ENCODE measurements at regions not wholly inside any gene's neighbourhood (a gene's known extent, or its start where the extent isn't known, plus 50 kb on each side); places are given as distances from the start of the nearest gene placed in this dataset.
"Not testable (repeated sequence)": the region's sequence is repeated elsewhere in the genome, so short reads cannot be mapped to it uniquely, and the experiment has no call there.

- Histone ChIP-seq H3K36me3 (replicated peaks in 1 of 2; ENCODE audit: control insufficient read depth in 2 of 2, insufficient read depth in 2 of 2, low read length in 2 of 2) (no peaks in the 10 kb centered on the region), H2BK12ac (ENCODE audit: low read length) (no peak overlapping the region), H3K9me3 (replicated peaks in 1 of 2; ENCODE audit: control insufficient read depth in 2 of 2, insufficient read depth in 1 of 2, low read depth in 1 of 2, low read length in 2 of 2) (no peaks in the 10 kb centered on the region), H3K18ac (ENCODE audit: low read length) (no peak overlapping the region), H3K79me1 (ENCODE audit: low read depth, low read length) (no peaks in the 10 kb centered on the region), H2AK5ac (ENCODE audit: low read depth, low read length) (no peak overlapping the region), H3K4me1 (ENCODE audit: control insufficient read depth in 2 of 2, insufficient read depth in 1 of 2, low read depth in 1 of 2, low read length in 2 of 2) (no peaks in the 10 kb centered on the region), H3K23ac (ENCODE audit: low read depth, low read length, poor library complexity) (no peak overlapping the region), H4K8ac (ENCODE audit: low read depth, low read length) (no peak overlapping the region), H2BK15ac (ENCODE audit: low read length) (no peak overlapping the region), H4K91ac (ENCODE audit: low read depth, low read length, poor library complexity) (no peak overlapping the region), H3K14ac (ENCODE audit: low read length) (no peak overlapping the region), H3K4me3 (ENCODE audit: low read length in 2 of 2) (no peak overlapping the region), H3K9ac (ENCODE audit: low read depth, low read length, poor library complexity) (no peak overlapping the region), H3K27me3 (ENCODE audit: control insufficient read depth in 3 of 3, insufficient read depth in 3 of 3, low read depth in 1 of 3, low read length in 3 of 3) (no peaks in the 10 kb centered on the region), H2BK5ac (ENCODE audit: low read length) (no peak overlapping the region), H3K27ac (replicated peaks; ENCODE audit: low read length) (no peak overlapping the region), H3K4me2 (ENCODE audit: insufficient read depth, low read length, poor library complexity, severe bottlenecking) (no peak overlapping the region), H2BK120ac (ENCODE audit: low read depth, low read length) (no peak overlapping the region), H3K4ac (ENCODE audit: low read length) (no peak overlapping the region), H2AFZ (ENCODE audit: low read length) (no peak overlapping the region)
- DNase-seq (ENCODE audit: low spot score): no peak
Measured at GRCh38 chr5:118069452-118069851, 918.9 kb downstream of the DTWD2 start.

DNA sequence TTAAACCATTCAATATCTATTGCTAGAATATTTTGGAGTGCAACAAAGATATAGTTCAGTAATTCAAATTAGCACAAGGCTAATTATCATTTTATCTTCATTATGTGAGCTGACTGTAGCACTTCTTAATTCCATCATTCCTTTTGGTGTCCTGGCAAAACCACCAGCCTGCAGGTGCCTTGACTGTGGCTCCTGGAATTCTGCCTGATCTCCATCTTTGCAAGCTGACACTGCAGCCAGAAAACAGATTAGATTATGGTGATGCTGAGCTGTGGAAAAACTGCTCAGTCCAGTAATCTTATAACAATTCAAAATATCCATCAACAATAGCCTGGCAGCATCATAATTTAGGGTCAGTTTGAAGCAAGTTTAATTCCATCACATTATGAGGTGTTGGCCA is 919.5 kb downstream of the DTWD2 start:
- Histone ChIP-seq H3K27me3 (ENCODE audit: control insufficient read depth in 3 of 3, insufficient read depth in 3 of 3, low read depth in 1 of 3, low read length in 3 of 3) (no peaks in the 10 kb centered on the region), H3K23ac (ENCODE audit: low read depth, low read length, poor library complexity) (no peak overlapping the region), H2AK5ac (ENCODE audit: low read depth, low read length) (no peak overlapping the region), H4K8ac (ENCODE audit: low read depth, low read length) (no peak overlapping the region), H2BK15ac (ENCODE audit: low read length) (no peak overlapping the region), H2BK5ac (ENCODE audit: low read length) (no peak overlapping the region), H3K14ac (ENCODE audit: low read length) (no peak overlapping the region), H3K4me2 (ENCODE audit: insufficient read depth, low read length, poor library complexity, severe bottlenecking) (no peak overlapping the region), H3K4me3 (ENCODE audit: low read length in 2 of 2) (no peak overlapping the region), H3K36me3 (replicated peaks in 1 of 2; ENCODE audit: control insufficient read depth in 2 of 2, insufficient read depth in 2 of 2, low read length in 2 of 2) (no peaks in the 10 kb centered on the region), H3K9ac (ENCODE audit: low read depth, low read length, poor library complexity) (no peak overlapping the region), H3K4ac (ENCODE audit: low read length) (no peak overlapping the region), H2BK120ac (ENCODE audit: low read depth, low read length) (no peak overlapping the region), H3K79me1 (ENCODE audit: low read depth, low read length) (no peaks in the 10 kb centered on the region), H3K9me3 (replicated peaks in 1 of 2; ENCODE audit: control insufficient read depth in 2 of 2, insufficient read depth in 1 of 2, low read depth in 1 of 2, low read length in 2 of 2) (no peaks in the 10 kb centered on the region), H2BK12ac (ENCODE audit: low read length) (no peak overlapping the region), H3K27ac (replicated peaks; ENCODE audit: low read length) (no peak overlapping the region), H3K4me1 (ENCODE audit: control insufficient read depth in 2 of 2, insufficient read depth in 1 of 2, low read depth in 1 of 2, low read length in 2 of 2) (no peaks in the 10 kb centered on the region), H4K91ac (ENCODE audit: low read depth, low read length, poor library complexity) (no peak overlapping the region), H3K18ac (ENCODE audit: low read length) (no peak overlapping the region), H2AFZ (ENCODE audit: low read length) (no peak overlapping the region)
- no peak for DNase-seq (ENCODE audit: low spot score)

GRCh38 chr5:118063836-118064235 is 924.5 kb downstream of the DTWD2 start:
- H3K27ac ChIP-seq (replicated peaks; ENCODE audit: low read length); H3K9ac ChIP-seq (ENCODE audit: low read depth, low read length, poor library complexity); H3K27me3 ChIP-seq (ENCODE audit: control insufficient read depth in 3 of 3, insufficient read depth in 3 of 3, low read depth in 1 of 3, low read length in 3 of 3); H3K4me2 ChIP-seq (ENCODE audit: insufficient read depth, low read length, poor library complexity, severe bottlenecking); DNase-seq (ENCODE audit: low spot score); H3K4ac ChIP-seq (ENCODE audit: low read length); H2BK12ac ChIP-seq (ENCODE audit: low read length); H3K36me3 ChIP-seq (replicated peaks in 1 of 2; ENCODE audit: control insufficient read depth in 2 of 2, insufficient read depth in 2 of 2, low read length in 2 of 2); H3K14ac ChIP-seq (ENCODE audit: low read length); H4K91ac ChIP-seq (ENCODE audit: low read depth, low read length, poor library complexity); H2BK15ac ChIP-seq (ENCODE audit: low read length); H3K18ac ChIP-seq (ENCODE audit: low read length); H2AFZ ChIP-seq (ENCODE audit: low read length); H3K79me1 ChIP-seq (ENCODE audit: low read depth, low read length); H3K4me3 ChIP-seq (ENCODE audit: low read length in 2 of 2); H2AK5ac ChIP-seq (ENCODE audit: low read depth, low read length); H3K9me3 ChIP-seq (replicated peaks in 1 of 2; ENCODE audit: control insufficient read depth in 2 of 2, insufficient read depth in 1 of 2, low read depth in 1 of 2, low read length in 2 of 2); H2BK120ac ChIP-seq (ENCODE audit: low read depth, low read length); H3K4me1 ChIP-seq (ENCODE audit: control insufficient read depth in 2 of 2, insufficient read depth in 1 of 2, low read depth in 1 of 2, low read length in 2 of 2); H4K8ac ChIP-seq (ENCODE audit: low read depth, low read length); H3K23ac ChIP-seq (ENCODE audit: low read depth, low read length, poor library complexity); H2BK5ac ChIP-seq (ENCODE audit: low read length): not testable (repeated sequence)

DNA sequence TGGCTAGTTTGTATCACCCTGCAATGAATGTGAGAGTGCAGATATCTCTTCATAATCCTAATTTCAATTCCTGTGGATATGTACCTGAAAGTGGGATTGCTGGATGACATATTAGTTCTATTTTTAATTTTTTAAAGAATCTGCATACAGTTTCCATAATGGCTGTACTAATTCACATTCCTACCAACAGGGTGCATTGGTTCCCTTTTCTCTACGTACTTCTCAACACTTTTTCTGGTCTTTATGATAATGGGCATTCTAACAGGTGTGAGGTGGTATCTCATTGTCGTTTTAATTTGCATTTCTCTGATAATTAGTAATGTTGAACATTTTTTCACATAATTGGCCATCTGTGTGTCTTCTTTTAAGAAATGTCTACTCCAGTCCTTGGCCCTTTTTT is 927.5 kb downstream of the DTWD2 start:
- Histone ChIP-seq H3K23ac (ENCODE audit: low read depth, low read length, poor library complexity) (no peak overlapping the region), H3K27ac (replicated peaks; ENCODE audit: low read length) (no peak overlapping the region), H3K4me2 (ENCODE audit: insufficient read depth, low read length, poor library complexity, severe bottlenecking) (no peak overlapping the region), H3K4ac (ENCODE audit: low read length) (no peak overlapping the region), H2BK15ac (ENCODE audit: low read length) (no peak overlapping the region), H3K4me3 (ENCODE audit: low read length in 2 of 2) (no peak overlapping the region), H3K9me3 (replicated peaks in 1 of 2; ENCODE audit: control insufficient read depth in 2 of 2, insufficient read depth in 1 of 2, low read depth in 1 of 2, low read length in 2 of 2) (no peaks in the 10 kb centered on the region), H2AFZ (ENCODE audit: low read length) (no peak overlapping the region), H3K4me1 (ENCODE audit: control insufficient read depth in 2 of 2, insufficient read depth in 1 of 2, low read depth in 1 of 2, low read length in 2 of 2) (no peaks in the 10 kb centered on the region), H3K14ac (ENCODE audit: low read length) (no peak overlapping the region), H4K91ac (ENCODE audit: low read depth, low read length, poor library complexity) (no peak overlapping the region), H2BK12ac (ENCODE audit: low read length) (no peak overlapping the region), H3K27me3 (ENCODE audit: control insufficient read depth in 3 of 3, insufficient read depth in 3 of 3, low read depth in 1 of 3, low read length in 3 of 3) (no peaks in the 10 kb centered on the region), H2BK120ac (ENCODE audit: low read depth, low read length) (no peak overlapping the region), H3K9ac (ENCODE audit: low read depth, low read length, poor library complexity) (no peak overlapping the region), H3K36me3 (replicated peaks in 1 of 2; ENCODE audit: control insufficient read depth in 2 of 2, insufficient read depth in 2 of 2, low read length in 2 of 2) (no peaks in the 10 kb centered on the region), H3K79me1 (ENCODE audit: low read depth, low read length) (no peaks in the 10 kb centered on the region), H2BK5ac (ENCODE audit: low read length) (no peak overlapping the region), H3K18ac (ENCODE audit: low read length) (no peak overlapping the region), H2AK5ac (ENCODE audit: low read depth, low read length) (no peak overlapping the region), H4K8ac (ENCODE audit: low read depth, low read length) (no peak overlapping the region)
- WGBS, 2 donors (ENCODE audit: extremely low coverage in 2 of 2, insufficient read length in 2 of 2, insufficient replicate concordance in 1 of 2): no CpG with 5 or more reads among the region's 2 CpGs
- DNase-seq (ENCODE audit: low spot score): no peak

Measured in neuronal stem cell (in vitro differentiated cells).